NT2/D1 (cell line): ENCODE measurements at regions not wholly inside any gene's neighbourhood (a gene's known extent, or its start where the extent isn't known, plus 50 kb on each side); places are given as distances from the start of the nearest gene placed in this dataset.

Experiments used
- DNase-seq: peaks from one replicate; pipeline ENCODE4 v3.0.0-alpha.2; 2011; ENCODE audit warnings: low read depth, low spot score
- H3K27me3 ChIP-seq: 2 replicates; pipeline ENCODE4 v1.6.0; 2011; ENCODE audit warnings: mild to moderate bottlenecking; ENCODE audit not compliant: insufficient read length, insufficient read depth
- H3K36me3 ChIP-seq: 2 replicates; pipeline ENCODE4 v1.6.1; 2011; ENCODE audit warnings: mild to moderate bottlenecking, low read length, mixed read lengths; ENCODE audit not compliant: insufficient read depth, insufficient read length
- H3K4me1 ChIP-seq: 2 replicates; pipeline ENCODE4 v1.5.1; 2011; ENCODE audit not compliant: insufficient read depth, insufficient read length
- H3K4me3 ChIP-seq: 2 replicates; pipeline ENCODE4 v1.5.1; 2011; ENCODE audit warnings: low read depth; ENCODE audit not compliant: insufficient read length
- H3K9ac ChIP-seq: 2 replicates; pipeline ENCODE4 v1.6.0; 2011; ENCODE audit warnings: low read depth; ENCODE audit not compliant: insufficient read length
- H3K9me3 ChIP-seq: 2 replicates; pipeline ENCODE4 v1.5.1; 2011; ENCODE audit warnings: mild to moderate bottlenecking, low read length; ENCODE audit not compliant: insufficient read depth
- SUZ12 ChIP-seq: IDR thresholded peaks from 2 replicates; pipeline ENCODE4 v1.6.1; 2011; ENCODE audit not compliant: insufficient read length, insufficient read depth; ENCODE audit errors: extremely low read depth
- YY1 ChIP-seq: IDR thresholded peaks from 2 replicates; pipeline ENCODE4 v1.6.1; 2011; ENCODE audit not compliant: insufficient read length, insufficient read depth
- ZNF274 ChIP-seq: IDR thresholded peaks from 2 replicates; pipeline ENCODE4 v1.6.1; 2011; ENCODE audit warnings: mild to moderate bottlenecking, low read depth, low read length

DNA sequence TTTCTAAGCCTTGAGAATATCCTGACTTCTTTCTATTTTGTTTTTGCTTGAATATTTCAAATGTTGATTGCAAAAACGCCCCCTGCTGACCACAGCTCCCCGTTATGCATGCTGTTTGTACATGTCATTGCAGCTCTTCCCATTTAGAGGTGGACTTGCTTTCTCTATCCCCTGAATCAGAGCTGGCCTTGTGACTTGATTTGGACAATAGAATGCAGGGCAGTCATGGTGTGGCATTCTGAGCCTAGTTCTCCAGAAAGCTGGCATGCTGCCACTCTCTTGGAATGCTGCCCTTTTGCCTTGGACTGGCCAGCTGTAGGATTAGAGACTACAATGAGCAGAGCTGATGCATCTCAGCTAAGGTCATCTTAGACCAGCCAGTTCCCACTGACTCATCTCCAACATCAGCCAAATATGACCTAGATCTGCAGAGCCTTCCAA, 1561.5 kb downstream of the MRPL39 start:
- no peaks in the 10 kb centered on the region for H3K9me3 ChIP-seq
- peak; percentile 15 for DNase-seq

GRCh38 chr21:24045373-24045772, 1561.9 kb downstream of the MRPL39 start:
- no peaks in the 10 kb centered on the region for H3K4me1 ChIP-seq
- H3K4me3 ChIP-seq, result no peak overlapping the region
- TF ChIP-seq YY1 (no peak), SUZ12 (no peak), ZNF274 (no peak)
- no peaks in the 10 kb centered on the region for H3K9me3 ChIP-seq
- no peak overlapping the region for H3K9ac ChIP-seq
- DNase-seq, result no peak
- H3K27me3 ChIP-seq, result no peaks in the 10 kb centered on the region
- H3K36me3 ChIP-seq, result no peaks in the 10 kb centered on the region

More for the DNA sequence above, 1561.5 kb downstream of the MRPL39 start:
- Histone ChIP-seq H3K4me3 (no peak overlapping the region), H3K9ac (no peak overlapping the region), H3K4me1 (no peaks in the 10 kb centered on the region), H3K36me3 (no peaks in the 10 kb centered on the region), H3K27me3 (no peaks in the 10 kb centered on the region)
- TF ChIP-seq YY1 (no peak), ZNF274 (no peak), SUZ12 (no peak)

- H3K9ac ChIP-seq, result no peak overlapping the region
- no peak for DNase-seq
- no peaks in the 10 kb centered on the region for H3K9me3 ChIP-seq
- no peak overlapping the region for H3K4me3 ChIP-seq
- H3K36me3 ChIP-seq, result no peaks in the 10 kb centered on the region
- TF ChIP-seq ZNF274 (no peak), YY1 (no peak), SUZ12 (no peak)
- no peaks in the 10 kb centered on the region for H3K4me1 ChIP-seq
- H3K27me3 ChIP-seq, result no peaks in the 10 kb centered on the region
These were observed 1564.6 kb downstream of the MRPL39 start for GRCh38 chr21:24042687-24043086.

- no peak for DNase-seq
- Histone ChIP-seq H3K27me3 (no peaks in the 10 kb centered on the region), H3K4me3 (no peak overlapping the region), H3K36me3 (no peaks in the 10 kb centered on the region), H3K9ac (no peak overlapping the region), H3K9me3 (peaks cover 10% of the 10 kb centered on the region; the same call in 1 of the 2 replicates), H3K4me1 (no peaks in the 10 kb centered on the region)
- TF ChIP-seq YY1 (no peak), ZNF274 (no peak), SUZ12 (no peak)
These were observed 1574.5 kb downstream of the MRPL39 start for GRCh38 chr21:24032709-24033232.

- TF ChIP-seq SUZ12, result no peak
- no peaks in the 10 kb centered on the region for H3K36me3 ChIP-seq
- H3K4me1 ChIP-seq, result no peaks in the 10 kb centered on the region
- no peaks in the 10 kb centered on the region for H3K27me3 ChIP-seq
- no peak overlapping the region for H3K4me3 ChIP-seq
- no peaks in the 10 kb centered on the region for H3K9me3 ChIP-seq
- no peak for DNase-seq
- no peak overlapping the region for H3K9ac ChIP-seq
These were observed 1579.9 kb downstream of the MRPL39 start for GRCh38 chr21:24027396-24027795.

DNA sequence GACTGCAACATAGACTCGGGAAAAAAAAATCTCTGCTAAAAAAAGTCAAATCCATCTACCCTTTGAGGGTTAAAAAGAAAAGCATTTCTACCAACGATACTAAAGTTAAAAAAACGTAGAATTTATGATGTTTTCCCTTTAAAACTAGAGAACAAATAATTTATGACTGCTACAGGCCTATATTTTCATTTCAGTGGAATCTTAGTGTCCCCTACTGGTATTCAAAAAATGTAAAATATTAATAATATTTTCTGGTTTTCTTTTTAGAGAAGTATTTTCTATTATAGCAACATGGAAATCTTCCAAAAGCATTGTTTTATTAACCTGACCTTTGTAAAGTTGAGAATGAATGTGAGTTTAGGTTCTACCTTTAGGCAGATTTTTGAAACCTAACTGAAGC, 1582.2 kb downstream of the MRPL39 start:
- peaks cover 19% of the 10 kb centered on the region for H3K9me3 ChIP-seq
- no peak overlapping the region for H3K4me3 ChIP-seq
- no peak for DNase-seq
- H3K4me1 ChIP-seq, result no peaks in the 10 kb centered on the region
- no peaks in the 10 kb centered on the region for H3K27me3 ChIP-seq
- no peak overlapping the region for H3K9ac ChIP-seq
- H3K36me3 ChIP-seq, result no peaks in the 10 kb centered on the region
- TF ChIP-seq ZNF274 (no peak), SUZ12 (no peak), YY1 (no peak)

DNA sequence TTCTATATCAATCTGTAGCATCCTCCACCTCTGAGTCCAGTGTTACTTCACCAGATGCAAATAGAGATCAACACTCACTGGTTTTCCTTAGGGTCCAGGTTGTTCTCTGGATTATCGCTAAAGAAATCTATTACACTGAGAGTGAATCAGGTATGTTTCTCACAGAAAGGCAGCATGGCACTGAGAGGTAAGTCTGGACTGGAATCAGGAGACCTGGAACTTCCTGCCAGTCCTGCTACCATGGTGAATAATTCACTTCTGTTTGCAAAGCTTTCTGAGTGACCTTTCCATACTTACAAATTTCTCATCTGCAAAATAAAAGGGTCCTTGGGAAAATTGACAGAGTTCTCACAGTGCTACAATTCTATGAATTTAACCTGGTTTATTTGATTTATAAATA, 1583.3 kb downstream of the MRPL39 start:
- Histone ChIP-seq H3K27me3 (no peaks in the 10 kb centered on the region), H3K36me3 (no peaks in the 10 kb centered on the region), H3K9me3 (peaks cover 30% of the 10 kb centered on the region), H3K4me1 (no peaks in the 10 kb centered on the region), H3K4me3 (no peak overlapping the region), H3K9ac (no peak overlapping the region)
- TF ChIP-seq YY1 (no peak), ZNF274 (no peak), SUZ12 (no peak)
- DNase-seq, result no peak

DNA sequence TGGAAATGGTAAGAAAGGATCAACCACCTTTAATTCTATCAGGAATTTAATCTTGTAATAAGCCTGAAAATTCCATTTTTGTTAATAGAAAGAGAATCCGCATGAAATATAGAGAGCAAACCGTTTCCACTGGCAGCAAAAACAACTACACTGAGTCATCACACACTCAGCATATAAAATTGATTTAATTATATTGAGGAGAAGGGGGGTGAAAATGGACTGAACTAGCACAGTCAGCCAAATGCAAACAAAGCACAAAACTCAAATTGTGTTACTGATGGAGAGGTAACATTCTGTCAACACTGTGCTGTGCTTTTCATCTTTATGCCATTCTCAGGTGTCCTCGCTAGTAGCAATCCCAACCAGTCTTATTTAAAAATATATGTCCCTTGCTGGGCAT, 1583.9 kb downstream of the MRPL39 start:
- no peak for DNase-seq
- no peaks in the 10 kb centered on the region for H3K4me1 ChIP-seq
- H3K4me3 ChIP-seq, result no peak overlapping the region
- peaks cover 36% of the 10 kb centered on the region for H3K9me3 ChIP-seq
- no peaks in the 10 kb centered on the region for H3K27me3 ChIP-seq
- H3K9ac ChIP-seq, result no peak overlapping the region
- TF ChIP-seq ZNF274 (no peak), YY1 (no peak), SUZ12 (no peak)
- H3K36me3 ChIP-seq, result no peaks in the 10 kb centered on the region
